Globus pallidus (tissue), 1 donor: ENCODE measurements at regions not wholly inside any gene's neighbourhood (a gene's known extent, or its start where the extent isn't known, plus 50 kb on each side); places are given as distances from the start of the nearest gene placed in this dataset.

Experiments
- DNase-seq: peaks from one replicate; pipeline ENCODE4 v3.0.0-alpha.2; 2015; ENCODE audit warnings: low spot score

DNA sequence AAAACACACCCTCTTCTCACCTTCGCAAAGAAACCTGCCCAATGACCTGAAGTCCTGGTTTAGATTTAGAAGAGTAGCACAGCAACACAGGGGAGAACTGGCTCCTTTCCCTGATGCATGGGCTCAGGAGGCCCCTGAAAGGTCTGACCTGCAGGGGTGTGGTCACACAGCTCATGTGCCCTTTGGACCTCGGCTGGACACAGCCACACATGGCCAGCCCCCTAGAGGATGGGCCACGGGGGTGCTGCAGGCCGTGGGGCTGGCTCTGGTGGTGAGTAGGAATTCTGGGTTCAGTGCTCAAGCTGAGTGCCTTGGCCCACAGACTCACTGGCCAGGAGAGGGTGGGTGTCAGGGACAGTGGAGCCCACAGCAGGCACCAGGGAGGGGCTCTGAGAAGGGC lies 118.5 kb upstream of the ADCY1 start:
- DNase-seq: no peak

DNA sequence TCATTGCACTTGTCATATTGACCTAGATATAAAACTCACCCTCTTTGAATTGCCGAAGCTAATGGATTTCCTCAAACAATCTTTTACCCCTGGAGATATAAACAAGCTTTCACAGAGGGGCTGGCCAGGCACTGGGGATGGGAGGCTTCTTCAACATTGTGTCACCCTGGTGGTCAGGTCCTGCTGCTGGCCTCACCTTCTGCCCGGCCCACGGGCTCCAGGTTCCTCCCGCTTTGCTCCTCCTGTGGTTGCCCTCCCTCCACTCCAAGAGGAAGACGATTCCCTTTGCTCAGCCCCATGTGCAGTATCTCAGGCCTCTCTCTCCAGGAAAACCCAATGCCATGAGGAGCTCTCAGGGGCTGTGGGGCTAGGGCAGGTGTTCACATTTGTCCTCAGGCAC lies 118.1 kb upstream of the ADCY1 start:
- no peak for DNase-seq

DNA sequence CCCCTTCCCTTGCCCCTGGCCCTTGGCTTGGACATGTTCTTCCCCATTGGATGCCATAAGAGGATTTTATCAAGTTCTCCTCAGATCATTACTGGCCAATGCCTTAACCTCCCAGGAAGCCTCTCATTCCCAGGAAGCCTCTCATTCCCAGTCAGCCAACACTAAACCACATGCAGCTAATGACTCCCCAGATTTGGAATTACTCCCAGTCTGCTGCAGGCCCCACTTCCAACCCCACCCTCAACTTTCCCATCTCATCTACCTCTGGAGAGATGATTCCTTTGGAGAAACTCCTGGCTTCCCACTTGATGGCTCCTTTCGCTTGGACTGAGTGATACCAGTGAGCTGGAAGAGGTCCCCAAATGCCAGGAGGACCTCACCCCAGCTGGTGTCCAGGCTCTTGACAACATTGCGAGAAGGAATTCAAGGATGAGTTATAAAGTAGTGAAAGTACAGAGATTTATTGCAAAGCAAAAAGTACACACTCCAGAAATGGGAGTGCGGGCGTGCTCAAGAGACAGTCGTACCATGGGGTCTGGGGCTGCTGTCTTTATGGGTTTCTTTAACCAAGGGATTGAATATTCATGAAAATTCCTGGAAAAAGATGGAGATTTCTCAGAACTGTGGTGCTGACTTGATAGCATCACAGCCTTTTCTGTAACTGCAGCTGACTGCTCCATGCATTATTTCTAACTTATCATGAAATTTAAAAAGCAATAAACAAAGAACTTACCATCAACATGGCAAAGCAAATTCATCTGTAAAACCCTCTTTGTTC lies 117.2 kb upstream of the ADCY1 start:
- DNase-seq: no peak

DNA sequence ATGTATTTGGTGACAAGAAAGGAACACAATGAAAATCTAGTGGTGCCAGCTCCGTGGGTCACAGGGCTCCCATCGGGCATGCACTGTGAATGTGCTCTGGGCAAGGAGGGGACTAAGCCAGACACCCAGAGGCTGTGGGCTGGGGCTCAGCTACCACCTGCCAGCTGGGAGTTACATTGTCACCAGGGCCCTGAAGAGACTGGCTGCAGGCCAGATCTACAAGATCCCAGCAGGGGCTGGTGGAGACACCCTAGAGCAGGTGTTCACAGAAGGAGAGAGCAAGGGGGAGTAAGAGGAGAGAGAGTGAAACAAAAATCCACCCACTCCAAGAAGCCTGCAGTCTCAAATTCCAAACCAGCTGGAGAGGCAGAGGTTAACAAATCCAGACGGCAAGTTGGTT lies 116.6 kb upstream of the ADCY1 start:
- DNase-seq: no peak

DNA sequence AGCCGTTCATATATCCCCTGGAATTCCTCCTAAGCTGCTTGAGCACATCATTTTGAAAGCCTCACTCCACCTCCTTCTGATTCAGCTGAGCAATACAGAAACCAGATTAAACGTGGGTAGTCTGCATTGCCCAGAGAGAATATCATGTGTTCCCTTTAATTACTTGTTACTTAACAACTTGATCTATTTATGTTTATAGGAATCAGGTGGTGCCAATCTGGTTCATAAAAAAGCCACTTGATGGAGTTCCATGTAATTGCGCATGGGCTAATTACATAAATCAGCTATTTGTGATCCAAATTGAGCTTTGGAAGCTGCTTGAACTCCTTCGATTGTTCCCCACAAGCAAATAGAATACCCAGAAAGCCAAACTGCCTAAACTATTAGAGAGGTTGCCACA lies 114.7 kb upstream of the ADCY1 start:
- DNase-seq: no peak

DNA sequence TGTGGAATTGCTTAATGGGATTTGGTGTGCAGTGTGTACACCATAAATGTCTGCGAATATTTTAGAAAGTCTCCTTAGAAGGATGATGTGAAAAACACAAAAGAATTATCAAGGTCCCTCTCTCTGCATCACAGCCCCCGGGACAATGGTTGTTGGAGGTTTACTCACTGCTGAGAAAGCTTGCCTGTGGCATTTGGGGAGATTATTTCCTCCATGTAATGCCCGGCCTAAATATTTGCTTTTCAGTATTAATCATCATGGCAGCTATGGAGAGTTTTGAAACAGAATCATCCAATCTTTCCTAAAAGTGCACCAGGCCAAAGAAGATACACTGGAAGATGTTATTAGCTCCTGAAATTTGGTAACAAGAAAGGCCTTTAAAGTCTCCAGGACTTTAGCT lies 113.8 kb upstream of the ADCY1 start:
- no peak for DNase-seq

DNA sequence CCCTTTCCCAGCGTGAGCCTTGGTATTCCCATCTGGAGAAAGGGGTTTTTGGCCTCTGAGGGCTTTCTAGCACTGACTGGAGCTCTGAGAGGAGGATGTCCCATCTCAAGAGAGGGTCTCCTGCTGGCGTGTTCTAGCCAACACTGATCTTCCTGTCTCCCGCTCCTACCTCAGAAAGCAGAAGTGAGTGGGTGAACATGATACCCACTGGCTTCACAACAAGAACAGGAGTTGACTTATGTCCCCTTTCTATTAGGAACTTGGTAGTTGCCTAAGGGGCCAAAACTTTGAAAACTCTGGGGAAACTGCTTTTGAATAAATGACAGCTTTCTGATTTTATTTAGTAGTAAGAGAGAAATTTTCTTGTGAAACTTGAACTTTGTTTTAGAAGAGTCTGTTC lies 113.1 kb upstream of the ADCY1 start:
- no peak for DNase-seq

DNA sequence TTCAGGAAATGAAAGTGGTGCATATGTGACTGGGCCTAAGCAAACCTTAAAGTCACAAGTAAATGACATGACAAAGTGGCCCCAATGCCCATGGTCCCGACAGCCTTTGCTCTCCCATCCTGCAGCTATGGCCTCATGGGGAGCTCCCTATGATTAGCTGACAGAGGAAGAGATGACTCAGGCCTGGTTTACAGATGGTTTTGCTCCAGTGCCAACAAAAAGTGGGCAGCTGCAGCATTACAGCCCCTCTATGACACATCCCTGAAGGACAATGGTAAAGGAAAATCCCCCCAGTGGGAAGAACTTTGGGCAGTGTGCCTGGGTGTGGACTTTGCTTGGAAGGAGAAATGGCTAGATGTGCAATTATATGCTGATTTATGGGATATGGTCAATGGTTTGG lies 105.1 kb upstream of the ADCY1 start:
- DNase-seq: no peak

DNA sequence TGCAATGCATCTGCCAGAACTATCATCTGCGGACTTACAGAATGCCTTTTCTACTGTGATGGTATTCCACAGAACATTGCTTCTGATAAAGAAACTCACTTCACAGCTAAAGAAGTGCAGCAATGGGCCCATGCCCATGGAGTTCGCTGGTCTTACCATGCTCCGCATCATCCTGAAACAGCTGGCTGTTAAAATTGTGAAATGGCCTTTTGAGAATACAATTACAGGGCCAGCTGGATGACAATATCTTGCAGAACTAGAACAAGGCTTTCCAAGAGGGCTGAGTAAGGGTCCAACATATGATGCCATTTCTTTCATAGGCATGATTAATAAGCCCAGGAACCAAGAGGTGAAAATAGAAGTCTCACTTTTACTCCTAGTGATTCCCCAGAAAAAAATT lies 104.1 kb upstream of the ADCY1 start:
- no peak for DNase-seq

DNA sequence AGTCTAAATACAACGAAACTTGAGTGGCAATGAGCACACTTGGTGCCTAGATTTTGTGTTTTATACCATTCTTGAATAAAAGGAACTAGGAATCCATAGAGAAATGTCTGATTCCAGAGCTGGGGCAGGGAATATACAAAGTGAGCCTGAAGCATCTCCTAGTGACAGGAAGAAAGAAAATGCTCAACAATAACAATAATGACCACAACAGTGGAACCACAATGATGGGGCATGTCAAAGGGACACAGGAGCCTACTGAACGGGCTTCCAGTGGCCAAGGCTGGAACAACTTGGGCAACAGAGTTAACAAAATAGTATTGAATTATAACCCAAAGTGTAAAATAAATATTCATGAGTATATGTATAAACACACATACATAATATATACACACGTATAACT lies 94.4 kb upstream of the ADCY1 start:
- DNase-seq: no peak

DNA sequence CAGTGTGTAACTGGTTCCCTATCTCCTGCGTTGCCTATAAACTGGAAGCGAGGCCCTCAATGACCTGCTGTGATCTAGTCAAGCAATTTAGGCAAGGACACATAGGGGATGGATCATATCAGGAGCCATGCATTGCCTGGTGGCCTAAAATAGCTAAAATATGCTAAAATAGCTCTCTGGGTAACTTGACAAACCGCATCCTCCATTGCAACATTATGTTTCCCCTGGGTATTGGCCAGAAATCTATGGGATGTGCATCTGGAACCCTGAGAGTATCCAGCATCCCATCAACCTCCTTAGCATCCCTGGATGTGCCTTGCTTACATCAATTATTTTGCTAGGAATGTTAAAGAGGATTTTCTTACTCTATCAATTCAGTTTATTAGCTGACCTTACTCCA lies 91.7 kb upstream of the ADCY1 start:
- no peak for DNase-seq

DNA sequence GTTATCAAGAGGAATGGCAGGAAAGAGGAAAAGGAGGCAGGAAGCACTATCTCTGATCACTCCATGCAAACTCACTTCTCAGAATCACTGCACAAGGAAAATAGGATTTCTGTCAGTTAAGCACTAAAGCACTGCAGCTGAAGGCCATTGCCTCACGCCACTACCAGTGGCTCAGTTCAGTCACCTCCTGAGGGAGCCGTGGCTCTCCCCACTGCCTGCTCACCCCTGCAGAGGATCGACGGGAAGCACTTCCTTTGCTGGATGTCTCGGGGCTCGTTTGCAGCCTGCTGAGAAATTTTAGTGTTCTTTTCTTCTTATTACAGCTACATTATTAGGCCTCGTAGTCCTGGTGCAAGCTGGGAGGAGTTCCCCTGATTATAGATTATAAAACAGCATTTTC lies 90.1 kb upstream of the ADCY1 start:
- no peak for DNase-seq

DNA sequence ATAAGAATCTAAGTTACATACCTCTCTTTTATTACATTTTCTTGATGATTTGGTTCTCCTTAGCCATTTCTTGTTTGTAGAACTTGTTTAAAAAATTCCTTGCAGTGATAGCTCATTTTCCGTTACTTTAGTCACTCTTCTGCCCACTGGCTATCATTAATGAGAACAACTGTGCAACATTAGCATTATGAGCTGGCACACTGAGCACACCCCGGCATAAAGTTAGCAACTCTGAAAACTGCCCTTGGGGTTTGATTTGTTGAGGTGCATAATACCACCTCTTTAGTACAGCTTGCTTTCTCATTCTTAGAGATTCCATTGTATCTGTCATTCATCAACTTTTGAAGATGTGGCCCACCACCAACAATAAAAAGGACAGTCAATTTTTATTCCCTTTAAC lies 87.6 kb upstream of the ADCY1 start:
- DNase-seq: no peak

DNA sequence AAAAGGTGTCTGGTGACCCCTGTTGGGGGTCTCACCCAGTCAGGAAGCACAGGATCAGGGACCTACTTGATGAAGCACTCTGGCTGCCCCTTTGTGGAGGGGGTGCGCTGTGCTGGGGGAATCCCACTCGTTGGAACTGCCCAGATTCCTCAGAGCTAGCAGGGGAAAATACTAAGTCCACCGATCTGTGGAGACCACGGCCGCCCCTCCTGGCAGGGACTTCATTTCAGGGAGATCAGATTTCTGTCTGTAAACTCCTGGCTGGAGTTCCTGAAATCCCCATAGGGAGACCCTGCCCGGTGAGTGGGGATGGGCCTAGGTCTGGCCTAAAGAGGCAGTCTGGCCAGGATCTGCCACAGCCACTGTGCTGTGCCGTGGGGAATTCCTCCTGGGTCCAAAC lies 79.3 kb upstream of the ADCY1 start:
- no peak for DNase-seq

DNA sequence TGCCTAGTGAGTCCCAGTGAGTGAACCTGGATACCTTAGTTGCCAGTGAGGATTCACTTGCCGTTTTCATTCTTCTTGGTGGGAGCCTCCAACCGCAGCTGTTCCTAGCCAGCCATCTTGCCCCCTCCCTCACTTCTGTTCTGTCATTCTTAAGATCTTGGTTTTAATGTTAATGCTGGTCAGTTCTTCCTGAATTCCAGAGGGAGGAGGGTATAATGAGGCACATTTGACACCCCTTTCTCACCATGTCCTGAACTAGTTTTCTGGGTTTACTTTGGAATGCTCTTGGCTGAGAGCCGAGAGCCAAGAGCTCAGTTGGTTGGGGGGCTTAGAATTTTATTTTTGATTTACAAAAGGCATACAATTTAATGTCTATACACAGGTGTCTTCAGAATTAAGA lies 78.5 kb upstream of the ADCY1 start:
- DNase-seq: no peak

DNA sequence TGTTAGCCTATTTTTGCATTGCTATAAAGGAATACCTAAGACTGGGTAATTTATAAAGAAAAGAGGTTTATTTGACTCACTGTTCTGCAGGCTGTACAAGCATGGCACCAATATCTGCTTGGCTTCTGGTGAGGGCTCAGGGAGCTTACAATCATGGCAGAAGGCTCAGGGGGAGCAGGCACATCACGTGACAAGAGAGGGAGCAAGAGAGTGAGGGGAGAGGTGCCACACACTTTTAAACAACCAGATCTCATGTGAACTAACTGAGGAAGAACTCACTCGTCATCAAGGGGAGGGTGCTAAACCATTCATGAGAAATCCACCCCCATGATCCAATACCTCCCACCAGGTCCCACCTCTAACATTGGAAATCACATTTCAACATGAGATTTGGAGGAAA lies 73.9 kb upstream of the ADCY1 start:
- no peak for DNase-seq

DNA sequence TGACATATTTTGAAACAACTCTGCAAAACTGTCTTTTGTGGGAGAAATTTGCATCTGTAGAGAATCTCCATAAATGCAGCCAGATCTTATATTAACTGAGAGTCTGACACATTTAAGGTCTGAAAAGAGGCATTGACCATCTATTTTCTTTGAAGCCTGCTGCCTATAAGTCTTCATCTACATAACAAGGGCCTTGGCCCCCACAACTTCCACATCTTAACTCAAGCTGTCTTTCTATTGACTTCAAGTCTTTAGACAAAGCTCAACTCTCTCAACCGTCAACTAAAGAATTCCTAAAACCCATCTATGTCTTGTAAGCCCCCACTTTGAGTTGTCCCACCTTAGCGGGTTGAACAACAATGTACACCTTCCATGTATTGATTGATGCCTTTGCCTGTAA lies 72.4 kb upstream of the ADCY1 start:
- no peak for DNase-seq

DNA sequence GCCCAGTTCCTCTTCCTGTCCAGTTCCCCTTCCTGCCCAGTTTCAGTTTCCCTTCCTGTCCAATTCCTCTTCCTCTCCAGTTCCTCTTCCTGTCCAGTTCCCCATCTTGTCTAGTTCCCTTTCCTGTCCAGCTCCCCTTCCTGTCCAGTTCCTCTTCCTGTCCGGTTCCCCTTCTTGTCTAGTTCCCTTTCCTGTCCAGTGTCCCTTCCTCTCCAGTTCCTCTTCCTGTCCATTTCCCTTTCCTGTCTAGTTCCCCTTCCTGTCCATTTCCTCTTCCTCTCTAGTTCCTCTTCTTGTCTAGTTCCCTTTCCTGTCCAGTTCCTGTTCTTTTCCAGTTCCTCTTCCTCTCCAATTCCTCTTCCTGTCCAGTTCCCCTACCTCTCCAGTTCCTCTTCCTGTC lies 68.1 kb upstream of the ADCY1 start:
- no peak for DNase-seq

DNA sequence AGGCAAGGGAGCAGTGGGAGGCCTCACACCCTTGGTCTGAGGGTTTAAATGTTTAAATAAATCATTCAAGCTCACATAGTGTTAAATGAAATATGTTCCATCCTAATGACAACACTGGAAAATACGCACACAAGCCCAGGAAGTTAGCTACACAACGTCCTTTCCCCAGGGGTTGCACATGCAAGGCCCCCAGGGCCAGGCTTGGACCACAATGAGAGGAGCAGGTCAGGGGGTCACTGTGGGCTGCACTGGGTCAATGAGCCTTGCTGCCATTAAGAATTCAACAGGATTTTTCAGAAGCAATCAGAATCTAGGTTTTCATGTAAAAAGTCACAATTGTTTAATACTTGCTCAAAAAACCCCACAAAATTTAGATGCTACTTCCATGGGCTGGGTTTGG lies 64.9 kb upstream of the ADCY1 start:
- DNase-seq: no peak

DNA sequence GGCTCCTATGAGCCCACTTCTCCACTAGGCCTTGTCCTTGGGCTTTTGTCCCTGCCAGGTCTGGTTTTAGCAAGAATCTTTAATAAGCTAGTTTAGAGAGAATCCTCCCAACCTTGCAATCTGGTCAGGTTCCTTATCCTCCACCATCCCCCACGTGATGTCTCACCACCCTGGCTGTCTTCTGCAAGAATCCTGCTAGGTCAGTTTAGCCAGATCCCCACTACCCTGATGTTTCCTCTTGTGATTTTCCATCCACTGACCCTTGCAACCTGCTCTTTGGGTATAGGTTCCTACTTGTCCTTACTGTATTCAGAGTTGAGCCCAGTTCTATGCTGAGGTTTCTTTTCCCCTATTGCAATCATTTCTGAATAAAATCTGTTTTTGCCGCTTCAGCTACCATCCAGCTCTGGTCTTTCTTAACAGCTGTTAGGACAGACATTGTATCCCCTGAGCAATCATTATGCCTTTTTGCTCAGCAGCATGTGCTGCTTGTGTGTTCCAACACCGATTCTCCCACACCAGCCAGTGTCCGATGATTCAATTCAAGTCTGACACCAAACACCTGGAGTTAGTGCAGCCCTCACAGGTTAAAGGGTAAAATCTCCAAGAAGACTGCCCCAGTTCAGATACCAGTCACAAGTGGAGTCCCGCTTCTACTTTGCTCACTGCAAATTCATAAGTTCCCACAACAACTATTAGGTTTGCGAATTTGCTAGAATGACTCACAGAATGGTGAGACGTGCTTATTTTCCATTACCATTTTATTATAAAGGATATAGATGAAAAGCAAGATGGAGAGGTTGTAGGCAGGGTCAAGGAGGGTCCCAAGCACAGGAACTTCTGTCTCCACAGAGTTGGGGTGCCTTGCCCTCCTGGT lies 62.2 kb upstream of the ADCY1 start:
- DNase-seq: no peak

DNA sequence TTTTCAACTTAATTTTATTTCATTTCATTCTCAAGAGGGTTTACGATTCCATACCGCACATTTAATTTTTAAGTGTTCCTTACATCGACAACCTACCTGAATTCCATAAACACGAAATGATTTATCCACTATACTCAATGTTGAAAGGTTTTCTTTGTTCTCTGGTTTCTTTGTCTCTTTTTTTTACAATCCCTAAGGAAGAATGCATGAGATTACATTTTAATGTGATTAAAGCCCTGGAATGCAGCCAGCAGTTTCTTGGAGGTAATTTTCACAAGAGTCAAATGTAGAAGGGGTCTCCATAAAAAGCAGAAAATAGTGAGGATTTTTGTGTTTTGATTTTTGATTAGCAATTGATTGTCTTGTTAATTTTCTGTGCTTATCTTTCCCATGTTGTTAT lies 59.2 kb upstream of the ADCY1 start:
- DNase-seq: no peak

DNA sequence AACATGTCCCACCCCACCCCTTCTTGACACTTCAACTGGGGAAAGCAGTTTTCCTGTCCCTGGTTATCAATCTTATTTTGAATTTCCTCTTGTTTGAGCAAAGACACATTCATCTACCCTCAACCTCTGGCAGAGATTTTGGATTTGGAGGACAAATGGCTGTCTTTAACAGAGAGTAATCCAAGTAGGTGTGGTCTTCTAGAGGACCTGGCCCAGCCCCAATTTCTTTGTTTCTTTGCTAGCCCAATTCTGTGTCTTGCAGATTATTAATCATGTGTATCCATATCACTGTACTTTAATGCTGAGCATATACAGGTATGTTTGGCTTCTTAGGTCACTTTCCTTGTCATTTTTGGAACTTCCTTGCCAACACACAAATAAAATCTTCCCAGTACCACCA lies 58.8 kb upstream of the ADCY1 start:
- no peak for DNase-seq
